H9 (cell line): ENCODE measurements at regions not wholly inside any gene's neighbourhood (a gene's known extent, or its start where the extent isn't known, plus 50 kb on each side); places are given as distances from the start of the nearest gene placed in this dataset.

Experiments used
- DNase-seq: peaks from one replicate; pipeline ENCODE4 v3.0.0-alpha.2; 2017
- H2AFZ ChIP-seq: one replicate; pipeline ENCODE4 v1.6.1; 2013; ENCODE audit warnings: mild to moderate bottlenecking, low read length, control low read depth, moderate library complexity
- H2AK5ac ChIP-seq: 2 replicates; pipeline ENCODE4 v1.6.1; 2013; ENCODE audit warnings: low read length, control low read depth, mixed read lengths; ENCODE audit not compliant: insufficient read length
- H2BK120ac ChIP-seq: one replicate; pipeline ENCODE4 v1.6.1; 2013; ENCODE audit warnings: low read depth, mild to moderate bottlenecking, low read length, control low read depth, inconsistent platforms; ENCODE audit not compliant: poor library complexity, severe bottlenecking
- H2BK12ac ChIP-seq: 2 replicates; pipeline ENCODE4 v1.6.1; 2013; ENCODE audit warnings: low read length, control low read depth, mixed read lengths, low read depth; ENCODE audit not compliant: insufficient read length
- H2BK15ac ChIP-seq: 2 replicates; pipeline ENCODE4 v1.6.1; 2013; ENCODE audit warnings: low read depth, low read length, control low read depth
- H2BK20ac ChIP-seq: one replicate; pipeline ENCODE4 v1.6.1; 2013; ENCODE audit warnings: low read depth, mild to moderate bottlenecking, low read length, control low read depth, inconsistent platforms; ENCODE audit not compliant: poor library complexity, severe bottlenecking
- H2BK5ac ChIP-seq: 2 replicates; pipeline ENCODE4 v1.6.1; 2013; ENCODE audit warnings: low read length, control low read depth, mixed read lengths; ENCODE audit not compliant: insufficient read length
- H3K14ac ChIP-seq: 2 replicates; pipeline ENCODE4 v1.6.1; 2013; ENCODE audit warnings: low read length, control low read depth; ENCODE audit not compliant: insufficient read depth
- H3K18ac ChIP-seq: 2 replicates; pipeline ENCODE4 v1.6.1; 2013; ENCODE audit warnings: low read depth, mild to moderate bottlenecking, mixed read lengths, low read length, control low read depth; ENCODE audit not compliant: insufficient read length
- H3K23ac ChIP-seq: 2 replicates; pipeline ENCODE4 v1.6.1; 2013; ENCODE audit warnings: low read length, control low read depth, mixed read lengths, low read depth; ENCODE audit not compliant: insufficient read length
- H3K23me2 ChIP-seq: 2 replicates; pipeline ENCODE4 v1.6.1; 2013; ENCODE audit warnings: low read depth, mild to moderate bottlenecking, mixed read lengths, low read length, control low read depth; ENCODE audit not compliant: insufficient read length, poor library complexity, severe bottlenecking
- H3K27ac ChIP-seq: 2 replicates; pipeline ENCODE4 v1.5.1; 2013; ENCODE audit warnings: low read length, control low read depth, mixed read lengths, low read depth; ENCODE audit not compliant: insufficient read length
- H3K27me3 ChIP-seq: 2 replicates; pipeline ENCODE4 v1.6.1; 2013; ENCODE audit warnings: low read length, control low read depth, inconsistent platforms; ENCODE audit not compliant: insufficient read depth
- H3K4ac ChIP-seq: 2 replicates; pipeline ENCODE4 v1.6.1; 2013; ENCODE audit warnings: low read depth, mild to moderate bottlenecking, control low read depth, inconsistent platforms, low read length, moderate library complexity
- H3K4me1 ChIP-seq: 2 replicates; pipeline ENCODE4 v1.6.1; 2013; ENCODE audit warnings: low read length, control low read depth, inconsistent platforms; ENCODE audit not compliant: insufficient read depth
- H3K4me2 ChIP-seq: 2 replicates; pipeline ENCODE4 v1.6.1; 2013; ENCODE audit warnings: low read length, control low read depth, mixed read lengths; ENCODE audit not compliant: insufficient read length, insufficient read depth
- H3K56ac ChIP-seq: 2 replicates; pipeline ENCODE4 v1.6.1; 2013; ENCODE audit warnings: low read depth, mild to moderate bottlenecking, mixed read lengths, low read length, control low read depth; ENCODE audit not compliant: insufficient read length
- H3K79me1 ChIP-seq: 2 replicates; pipeline ENCODE4 v1.6.1; 2013; ENCODE audit warnings: low read depth, mild to moderate bottlenecking, moderate library complexity, low read length, control low read depth, inconsistent platforms; ENCODE audit not compliant: insufficient read depth, poor library complexity, severe bottlenecking
- H3K79me2 ChIP-seq: 2 replicates; pipeline ENCODE4 v1.6.1; 2013; ENCODE audit warnings: low read length, control low read depth, inconsistent platforms; ENCODE audit not compliant: insufficient read depth
- H3K9ac ChIP-seq: 2 replicates; pipeline ENCODE4 v1.6.1; 2013; ENCODE audit warnings: low read length, control low read depth, mixed read lengths; ENCODE audit not compliant: insufficient read length; ENCODE audit errors: extremely low read depth
- H3K9me3 ChIP-seq: one replicate; pipeline ENCODE4 v1.6.1; 2013; ENCODE audit warnings: low read depth, low read length, inconsistent platforms; ENCODE audit not compliant: control insufficient read depth
- H3T11ph ChIP-seq: one replicate; pipeline ENCODE4 v1.6.1; 2013; ENCODE audit warnings: mild to moderate bottlenecking, low read length, control low read depth, inconsistent platforms
- H4K20me1 ChIP-seq: one replicate; pipeline ENCODE4 v1.6.1; 2013; ENCODE audit not compliant: control insufficient read depth, insufficient read length, insufficient read depth
- H4K5ac ChIP-seq: 2 replicates; pipeline ENCODE4 v1.6.1; 2013; ENCODE audit warnings: low read depth, mild to moderate bottlenecking, mixed read lengths, low read length, control low read depth; ENCODE audit not compliant: insufficient read length
- H4K8ac ChIP-seq: replicated peaks from 2 replicates; pipeline ENCODE4 v1.6.1; 2013; ENCODE audit warnings: low read length, control low read depth, mixed read lengths, low read depth; ENCODE audit not compliant: insufficient read length
- H4K91ac ChIP-seq: 2 replicates; pipeline ENCODE4 v1.6.1; 2013; ENCODE audit warnings: low read depth, mild to moderate bottlenecking, moderate library complexity, mixed read lengths, low read length, control low read depth; ENCODE audit not compliant: insufficient read length
- H3K27ac Mint-ChIP-seq, 3 experiments: 2 replicates in 2 of 3; 3 replicates in 1 of 3; pipeline ENCODE4 v1.8.0; 2020 to 2021; ENCODE audit warnings: mixed read lengths in 3 of 3, mild to moderate bottlenecking in 1 of 3, moderate library complexity in 1 of 3
- H3K27me3 Mint-ChIP-seq: 2 replicates; pipeline ENCODE4 v1.8.0; 2021; ENCODE audit warnings: low read depth, mild to moderate bottlenecking, moderate library complexity, mixed read lengths
- H3K36me3 Mint-ChIP-seq, 3 experiments: 2 replicates in 2 of 3; 3 replicates in 1 of 3; pipeline ENCODE4 v1.8.0; 2020 to 2021; ENCODE audit warnings: low read depth in 3 of 3, mixed read lengths in 3 of 3; ENCODE audit not compliant: insufficient read depth in 1 of 3
- H3K4me1 Mint-ChIP-seq, 2 experiments: 2 replicates each; pipeline ENCODE4 v1.8.0; 2020; ENCODE audit warnings: mixed read lengths in 2 of 2
- H3K4me3 Mint-ChIP-seq, 2 experiments: 2 replicates in 1 of 2; 3 replicates in 1 of 2; pipeline ENCODE4 v1.8.0; 2020 to 2021; ENCODE audit warnings: mild to moderate bottlenecking in 2 of 2, mixed read lengths in 2 of 2, moderate library complexity in 1 of 2
- H3K9me3 Mint-ChIP-seq, 2 experiments: 2 replicates in 1 of 2; 3 replicates in 1 of 2; pipeline ENCODE4 v1.8.0; 2020; ENCODE audit warnings: mild to moderate bottlenecking in 2 of 2, mixed read lengths in 2 of 2, moderate library complexity in 1 of 2
- WGBS: extraction: QIAGEN DNeasy Blood & Tissue Kit; methylation state at CpG from one replicate; pipeline ENCODE4 v1.1.7; 2013; ENCODE audit warnings: missing lambda C conversion rate, low lambda C conversion rate, mixed read lengths; ENCODE audit not compliant: insufficient read length; ENCODE audit errors: extremely low coverage; 5-methylcytosine and 5-hydroxymethylcytosine counted together
- TF ChIP-seq, protein P1 (sequence below): fragments of 200-600 bp; sonication (generic); conservative IDR thresholded peaks from 3 replicates; pipeline ENCODE4 v1.8.0; 2021; ENCODE audit warnings: antibody characterized with exemption, mild to moderate bottlenecking

DNA sequence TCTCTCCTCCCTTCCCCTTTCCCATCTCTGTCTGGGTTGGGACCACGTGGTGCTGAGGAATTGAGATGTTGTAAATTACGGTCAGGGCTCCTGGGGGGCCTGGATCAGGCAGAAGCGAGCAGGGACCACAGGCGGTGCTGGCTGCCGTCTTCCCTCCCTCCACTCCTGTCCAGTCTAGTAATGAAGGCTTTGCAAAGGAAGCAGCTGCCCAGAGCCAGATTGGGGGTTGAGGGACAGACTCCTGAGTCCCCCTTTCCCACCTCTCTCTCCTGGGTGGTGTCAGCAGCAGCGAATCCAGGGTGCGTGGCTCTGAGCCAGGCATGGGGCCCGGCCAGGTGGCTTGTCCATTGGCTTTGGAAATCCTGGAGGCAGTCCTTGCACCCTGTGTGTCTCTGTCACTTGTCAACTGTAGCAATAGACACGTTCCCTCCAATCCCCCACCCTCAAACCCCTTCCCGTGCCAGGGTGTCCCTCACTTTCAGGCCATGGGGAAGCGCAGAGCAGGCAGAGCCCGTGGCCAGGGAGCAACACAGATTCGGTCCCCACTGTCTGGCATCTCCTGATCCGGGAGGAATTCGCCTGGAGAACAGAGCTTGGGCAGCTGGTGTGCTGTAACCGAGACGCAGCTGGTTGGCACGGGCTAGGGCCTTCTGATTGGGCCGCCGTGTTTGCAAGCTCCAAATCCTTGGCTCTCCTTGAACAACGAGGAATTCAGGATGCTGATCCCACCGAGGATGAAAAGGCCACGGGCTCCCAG is 64.8 kb upstream of the WNT4 start:
- no peak overlapping the region for H3K27ac Mint-ChIP-seq
- Histone ChIP-seq H4K5ac (no peak overlapping the region), H4K20me1 (no peaks in the 10 kb centered on the region), H3K9ac (no peak overlapping the region), H2BK12ac (no peak overlapping the region), H2BK5ac (no peak overlapping the region), H3K14ac (no peak overlapping the region), H3K23me2 (no peaks in the 10 kb centered on the region), H3K4me1 (peaks cover 2% of the 10 kb centered on the region; the same call in 1 of the 2 replicates), H2BK20ac (no peak overlapping the region), H2BK120ac (no peak overlapping the region), H4K91ac (no peak overlapping the region), H2BK15ac (no peak overlapping the region), H3K18ac (no peak overlapping the region), H3K4ac (no peak overlapping the region), H4K8ac (no peak overlapping the region), H2AK5ac (no peak overlapping the region), H2AFZ (no peak overlapping the region), H3K23ac (no peak overlapping the region), H3K27me3 (no peaks in the 10 kb centered on the region; the same call in 1 of the 2 replicates), H3T11ph (no peak overlapping the region), H3K27ac (no peak overlapping the region), H3K79me2 (no peaks in the 10 kb centered on the region), H3K56ac (no peak overlapping the region), H3K79me1 (no peaks in the 10 kb centered on the region), H3K9me3 (no peaks in the 10 kb centered on the region), H3K4me2 (no peak overlapping the region)
- TF ChIP-seq, protein P1, sequence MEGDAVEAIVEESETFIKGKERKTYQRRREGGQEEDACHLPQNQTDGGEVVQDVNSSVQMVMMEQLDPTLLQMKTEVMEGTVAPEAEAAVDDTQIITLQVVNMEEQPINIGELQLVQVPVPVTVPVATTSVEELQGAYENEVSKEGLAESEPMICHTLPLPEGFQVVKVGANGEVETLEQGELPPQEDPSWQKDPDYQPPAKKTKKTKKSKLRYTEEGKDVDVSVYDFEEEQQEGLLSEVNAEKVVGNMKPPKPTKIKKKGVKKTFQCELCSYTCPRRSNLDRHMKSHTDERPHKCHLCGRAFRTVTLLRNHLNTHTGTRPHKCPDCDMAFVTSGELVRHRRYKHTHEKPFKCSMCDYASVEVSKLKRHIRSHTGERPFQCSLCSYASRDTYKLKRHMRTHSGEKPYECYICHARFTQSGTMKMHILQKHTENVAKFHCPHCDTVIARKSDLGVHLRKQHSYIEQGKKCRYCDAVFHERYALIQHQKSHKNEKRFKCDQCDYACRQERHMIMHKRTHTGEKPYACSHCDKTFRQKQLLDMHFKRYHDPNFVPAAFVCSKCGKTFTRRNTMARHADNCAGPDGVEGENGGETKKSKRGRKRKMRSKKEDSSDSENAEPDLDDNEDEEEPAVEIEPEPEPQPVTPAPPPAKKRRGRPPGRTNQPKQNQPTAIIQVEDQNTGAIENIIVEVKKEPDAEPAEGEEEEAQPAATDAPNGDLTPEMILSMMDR: no peak
- DNase-seq: no peak
- peaks cover 34 to 45% of the 10 kb centered on the region in 2 experiments for H3K4me1 Mint-ChIP-seq
- no CpG with 5 or more reads among the region's 23 CpGs for WGBS
- H3K27me3 Mint-ChIP-seq: peaks cover 45% of the 10 kb centered on the region
- H3K4me3 Mint-ChIP-seq: no peak overlapping the region
- H3K36me3 Mint-ChIP-seq: no peaks in the 10 kb centered on the region; a peak in 1 of 7 replicates
- no peaks in the 10 kb centered on the region; a peak in 2 of 5 replicates for H3K9me3 Mint-ChIP-seq
